GM12892 (cell line): ENCODE measurements at regions not wholly inside any gene's neighbourhood (a gene's known extent, or its start where the extent isn't known, plus 50 kb on each side); places are given as distances from the start of the nearest gene placed in this dataset.

ENCODE experiments used
- POLR2AphosphoS5 ChIP-seq: IDR thresholded peaks from 2 replicates; pipeline ENCODE4 v1.6.1; 2011; ENCODE audit warnings: low read depth, low read length, control low read depth
- TAF1 ChIP-seq: IDR thresholded peaks from 2 replicates; pipeline ENCODE4 v1.6.1; 2011; ENCODE audit warnings: low read depth, mild to moderate bottlenecking, control low read depth, low read length, borderline replicate concordance

DNA sequence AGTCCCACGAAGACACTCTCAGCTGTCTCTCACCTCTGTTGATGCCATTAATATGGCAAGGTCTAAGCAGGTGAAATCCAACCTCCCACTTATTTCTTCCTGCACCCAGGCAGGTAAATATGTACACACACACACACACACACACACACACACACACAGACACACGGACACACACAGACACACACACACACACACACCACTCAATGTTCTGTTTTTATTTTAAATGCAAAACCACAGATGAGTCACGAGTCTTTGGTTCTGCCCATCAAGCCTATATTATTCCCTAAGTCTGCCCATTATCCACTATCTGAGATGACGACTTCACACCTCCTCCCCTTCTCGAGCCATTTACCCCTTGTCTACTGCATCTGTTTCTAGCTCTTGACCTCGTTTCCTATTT is 344.7 kb downstream of the CDH26 start:
- TF ChIP-seq POLR2AphosphoS5: no peak
- TF ChIP-seq TAF1: no peak
